Peyer's patch (tissue), 4 donors: ENCODE measurements at regions not wholly inside any gene's neighbourhood (a gene's known extent, or its start where the extent isn't known, plus 50 kb on each side); places are given as distances from the start of the nearest gene placed in this dataset.

ENCODE experiments used
- DNase-seq, 3 donors: peaks; one replicate each; pipeline ENCODE4 v3.0.0-alpha.2; 2017 to 2019
- H3K27ac ChIP-seq, 4 donors: fragments of 200-600 bp; sonication (generic); one replicate each; pipeline ENCODE4 v1.5.1; 2016 to 2019
- H3K27me3 ChIP-seq, 2 donors: fragments of 200-600 bp; sonication (generic); one replicate each; pipeline ENCODE4 v1.5.1; 2019
- H3K36me3 ChIP-seq, 3 donors: fragments of 200-600 bp; sonication (generic); one replicate each; pipeline ENCODE4 v1.5.1; 2016 to 2019
- H3K4me1 ChIP-seq, 4 donors: fragments of 200-600 bp; sonication (generic); one replicate each; pipeline ENCODE4 v1.5.1; 2016 to 2019
- H3K4me3 ChIP-seq, 4 donors: fragments of 200-600 bp; sonication (generic); 1 replicate in 3 of 4; 2 replicates in 1 of 4; pipeline ENCODE4 v1.5.1; 2016 to 2019; ENCODE audit warnings: mild to moderate bottlenecking in 1 of 4
- H3K9me3 ChIP-seq, 4 donors: fragments of 200-600 bp; sonication (generic); one replicate each; pipeline ENCODE4 v1.5.1; 2016 to 2019; ENCODE audit warnings: mild to moderate bottlenecking in 1 of 4
- CTCF ChIP-seq, 6 experiments: fragments of 450-650 bp in 4 of 6; fragments of 200-600 bp in 2 of 6; sonication (generic) in 1 of 6; IDR thresholded peaks; one replicate each; pipeline ENCODE4 v1.5.1; 2017 to 2019; ENCODE audit warnings: antibody characterized with exemption in 6 of 6, mild to moderate bottlenecking in 3 of 6, moderate library complexity in 1 of 6
- POLR2A ChIP-seq, 2 donors: fragments of 450-650 bp; IDR thresholded peaks; one replicate each; pipeline ENCODE4 v1.5.1; 2017; ENCODE audit warnings: antibody characterized with exemption in 2 of 2, mild to moderate bottlenecking in 2 of 2, moderate library complexity in 2 of 2

- H3K9me3 ChIP-seq = no peaks in the 10 kb centered on the region
- H3K36me3 ChIP-seq = no peaks in the 10 kb centered on the region
- TF ChIP-seq CTCF (IDR thresholded peaks at IDR 0.05) = no peak
- TF ChIP-seq POLR2A (IDR thresholded peaks at IDR 0.05) = no peak
- no peak overlapping the region for H3K4me3 ChIP-seq
- H3K27me3 ChIP-seq = no peaks in the 10 kb centered on the region
- no peak overlapping the region for H3K27ac ChIP-seq
- H3K4me1 ChIP-seq = no peaks in the 10 kb centered on the region
- DNase-seq = no peak
Observed at GRCh38 chr12:86777325-86777724, 521.1 kb upstream of the MGAT4C start.

- Histone ChIP-seq H3K27ac (no peak overlapping the region), H3K27me3 (no peaks in the 10 kb centered on the region), H3K4me3 (no peak overlapping the region), H3K9me3 (no peaks in the 10 kb centered on the region), H3K4me1 (no peaks in the 10 kb centered on the region), H3K36me3 (no peaks in the 10 kb centered on the region)
- no peak for TF ChIP-seq CTCF (IDR thresholded peaks at IDR 0.05)
- TF ChIP-seq POLR2A (IDR thresholded peaks at IDR 0.05) = no peak
- DNase-seq = no peak
Observed at GRCh38 chr12:86774841-86775388, 518.7 kb upstream of the MGAT4C start.

- Histone ChIP-seq H3K4me3 (no peak overlapping the region), H3K27ac (no peak overlapping the region), H3K36me3 (no peaks in the 10 kb centered on the region), H3K9me3 (no peaks in the 10 kb centered on the region), H3K27me3 (no peaks in the 10 kb centered on the region), H3K4me1 (no peaks in the 10 kb centered on the region)
- DNase-seq = no peak
- no peak for TF ChIP-seq CTCF (IDR thresholded peaks at IDR 0.05)
- no peak for TF ChIP-seq POLR2A (IDR thresholded peaks at IDR 0.05)
Observed at GRCh38 chr12:86772696-86773095, 516.5 kb upstream of the MGAT4C start.

- H3K27ac ChIP-seq = no peak overlapping the region
- no peaks in the 10 kb centered on the region for H3K9me3 ChIP-seq
- no peaks in the 10 kb centered on the region for H3K4me1 ChIP-seq
- DNase-seq = no peak
- no peaks in the 10 kb centered on the region for H3K27me3 ChIP-seq
- H3K36me3 ChIP-seq = no peaks in the 10 kb centered on the region
- no peak overlapping the region for H3K4me3 ChIP-seq
- TF ChIP-seq POLR2A (IDR thresholded peaks at IDR 0.05) (no peak), CTCF (IDR thresholded peaks at IDR 0.05) (no peak)
Observed at GRCh38 chr12:86770871-86771270, 514.7 kb upstream of the MGAT4C start.

- no peak for TF ChIP-seq POLR2A (IDR thresholded peaks at IDR 0.05)
- no peak for TF ChIP-seq CTCF (IDR thresholded peaks at IDR 0.05)
- no peaks in the 10 kb centered on the region for H3K9me3 ChIP-seq
- no peak overlapping the region for H3K27ac ChIP-seq
- no peaks in the 10 kb centered on the region for H3K27me3 ChIP-seq
- no peaks in the 10 kb centered on the region for H3K4me1 ChIP-seq
- no peak overlapping the region for H3K4me3 ChIP-seq
- no peaks in the 10 kb centered on the region for H3K36me3 ChIP-seq
- DNase-seq = no peak
Observed at GRCh38 chr12:86748894-86749293, 492.7 kb upstream of the MGAT4C start.
